Adrenal gland (tissue), 9 donors: ENCODE measurements at regions not wholly inside any gene's neighbourhood (a gene's known extent, or its start where the extent isn't known, plus 50 kb on each side); places are given as distances from the start of the nearest gene placed in this dataset.

Source experiments
- DNase-seq, 7 donors: peaks; one replicate each; pipeline ENCODE4 v3.0.0-alpha.2; 2019 to 2020
- H3K27ac ChIP-seq, 5 donors: fragments of 200-600 bp; sonication (generic) in 4 of 5; 1 replicate in 3 of 5; 2 replicates in 2 of 5; pipeline versions ENCODE4 v1.5.1 to v1.8.0; 2016 to 2020; ENCODE audit warnings: mild to moderate bottlenecking in 1 of 5
- H3K27me3 ChIP-seq: fragments of 200-600 bp; 2 replicates; pipeline ENCODE4 v1.8.0; 2021
- H3K36me3 ChIP-seq, 2 donors: fragments of 200-600 bp; replicated peaks in 1 of 2; 1 replicate in 1 of 2; 2 replicates in 1 of 2; pipeline versions ENCODE4 v1.5.1 to v1.8.0; 2018 to 2022
- H3K4me1 ChIP-seq, 2 donors: fragments of 200-600 bp; replicated peaks in 1 of 2; 1 replicate in 1 of 2; 2 replicates in 1 of 2; pipeline versions ENCODE4 v1.5.1 to v1.8.0; 2018 to 2021
- H3K4me3 ChIP-seq, 4 donors: fragments of 200-600 bp; sonication (generic) in 3 of 4; one replicate each; pipeline ENCODE4 v1.5.1; 2016 to 2018
- H3K9me3 ChIP-seq, 3 donors: fragments of 200-600 bp; sonication (generic) in 1 of 3; replicated peaks in 1 of 3; 1 replicate in 2 of 3; 2 replicates in 1 of 3; pipeline versions ENCODE4 v1.5.1 to v1.8.0; 2016 to 2021
- POLR2A ChIP-seq, 2 donors: fragments of 450-650 bp; IDR thresholded peaks; one replicate each; pipeline ENCODE4 v1.6.1; 2017; ENCODE audit warnings: antibody characterized with exemption in 2 of 2, mild to moderate bottlenecking in 2 of 2, moderate library complexity in 1 of 2
- WGBS, 4 donors: extraction: QIAGEN DNeasy Blood & Tissue Kit in 2 of 4; methylation state at CpG; one replicate each; pipeline versions ENCODE4 v1.1.5 to v1.1.7; 2013 to 2017; 5-methylcytosine and 5-hydroxymethylcytosine counted together
- intact Hi-C, 2 donors: fragments of 100-400 bp; cut with DNase I; formaldehyde crosslinking; loops; one replicate each; pipeline versions ENCODE4 v1.14.1 to v1.15.0; 2022 to 2023
- TF ChIP-seq, protein P1 (sequence below), 6 experiments: fragments of 450-650 bp in 4 of 6; fragments of 200-600 bp in 2 of 6; sonication (generic) in 1 of 6; IDR thresholded peaks; 1 replicate in 5 of 6; 2 replicates in 1 of 6; pipeline versions ENCODE4 v1.5.1 to v1.8.0; 2016 to 2021; ENCODE audit warnings: antibody characterized with exemption in 6 of 6, mild to moderate bottlenecking in 2 of 6, moderate library complexity in 1 of 6
- donor health status: healthy with polysubstance abuse.
- donor health status: Bipolar disorder and iron deficiency.
- donor health status: DM: yes; HTN: yes; CAD: no.
- donor health status: DM: no; HTN: no; CAD: no.
- donor health status: DM: no; HTN: no; CAD: no.

DNA sequence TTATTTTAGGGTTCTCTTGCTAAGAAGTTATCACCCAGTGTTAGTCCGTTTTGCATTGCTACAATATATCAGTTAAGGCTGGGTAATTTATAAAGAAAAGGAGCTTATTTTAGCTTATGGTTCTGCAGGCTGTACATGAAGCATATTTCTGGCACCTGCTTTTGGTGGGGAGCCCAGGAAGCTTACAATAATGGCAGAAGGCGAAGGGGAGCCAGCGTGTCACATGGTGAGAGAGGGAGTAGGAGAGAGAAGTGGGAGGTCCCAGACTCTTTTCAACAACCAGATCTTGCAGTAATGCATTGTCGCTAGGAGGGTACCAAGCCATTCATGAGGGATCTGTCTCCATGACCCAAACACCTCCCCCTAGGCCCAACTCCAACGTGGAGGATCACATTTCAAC is 688.8 kb upstream of the PIK3C3 start:
- intact Hi-C loops = no loop called here
- WGBS, 4 donors = 50 to 72% (median 67%) methylated on average over 5 of the region's 5 CpGs
- TF ChIP-seq, protein P1, sequence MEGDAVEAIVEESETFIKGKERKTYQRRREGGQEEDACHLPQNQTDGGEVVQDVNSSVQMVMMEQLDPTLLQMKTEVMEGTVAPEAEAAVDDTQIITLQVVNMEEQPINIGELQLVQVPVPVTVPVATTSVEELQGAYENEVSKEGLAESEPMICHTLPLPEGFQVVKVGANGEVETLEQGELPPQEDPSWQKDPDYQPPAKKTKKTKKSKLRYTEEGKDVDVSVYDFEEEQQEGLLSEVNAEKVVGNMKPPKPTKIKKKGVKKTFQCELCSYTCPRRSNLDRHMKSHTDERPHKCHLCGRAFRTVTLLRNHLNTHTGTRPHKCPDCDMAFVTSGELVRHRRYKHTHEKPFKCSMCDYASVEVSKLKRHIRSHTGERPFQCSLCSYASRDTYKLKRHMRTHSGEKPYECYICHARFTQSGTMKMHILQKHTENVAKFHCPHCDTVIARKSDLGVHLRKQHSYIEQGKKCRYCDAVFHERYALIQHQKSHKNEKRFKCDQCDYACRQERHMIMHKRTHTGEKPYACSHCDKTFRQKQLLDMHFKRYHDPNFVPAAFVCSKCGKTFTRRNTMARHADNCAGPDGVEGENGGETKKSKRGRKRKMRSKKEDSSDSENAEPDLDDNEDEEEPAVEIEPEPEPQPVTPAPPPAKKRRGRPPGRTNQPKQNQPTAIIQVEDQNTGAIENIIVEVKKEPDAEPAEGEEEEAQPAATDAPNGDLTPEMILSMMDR (IDR thresholded peaks at IDR 0.05) = no peak
- no peak for TF ChIP-seq POLR2A (IDR thresholded peaks at IDR 0.05)
- no peak for DNase-seq
- Histone ChIP-seq H3K27ac (no peak overlapping the region), H3K27me3 (no peaks in the 10 kb centered on the region), H3K4me1 (no peaks in the 10 kb centered on the region), H3K4me3 (no peak overlapping the region), H3K36me3 (no peaks in the 10 kb centered on the region), H3K9me3 (no peaks in the 10 kb centered on the region)

DNA sequence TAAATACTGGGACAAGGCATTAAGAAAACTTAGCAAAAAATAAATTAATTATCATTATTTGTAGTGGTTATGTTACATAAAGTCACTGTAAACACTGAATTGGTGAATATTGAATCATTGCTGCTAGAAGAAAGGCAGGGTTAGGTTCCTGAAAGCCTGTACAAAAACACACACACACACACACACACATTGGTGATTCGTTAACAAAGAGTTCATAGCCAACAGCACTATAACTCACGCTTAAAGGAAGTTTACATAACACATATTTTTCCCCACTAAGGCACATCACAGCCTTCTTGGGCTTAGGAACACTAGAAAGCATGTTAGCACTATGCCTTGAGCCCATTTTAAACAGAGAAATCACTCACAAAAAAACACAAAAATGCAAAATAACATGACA is 690.0 kb upstream of the PIK3C3 start:
- H3K27ac ChIP-seq = no peak overlapping the region
- no peaks in the 10 kb centered on the region for H3K27me3 ChIP-seq
- WGBS, 4 donors = 32 to 51% (median 41%) methylated on average over 2 of the region's 2 CpGs
- H3K9me3 ChIP-seq = no peaks in the 10 kb centered on the region
- no peak for DNase-seq
- intact Hi-C loops = no loop called here
- no peak overlapping the region for H3K4me3 ChIP-seq
- no peaks in the 10 kb centered on the region for H3K4me1 ChIP-seq
- TF ChIP-seq POLR2A (IDR thresholded peaks at IDR 0.05) = no peak
- TF ChIP-seq, protein P1 (IDR thresholded peaks at IDR 0.05) = no peak
- no peaks in the 10 kb centered on the region for H3K36me3 ChIP-seq

DNA sequence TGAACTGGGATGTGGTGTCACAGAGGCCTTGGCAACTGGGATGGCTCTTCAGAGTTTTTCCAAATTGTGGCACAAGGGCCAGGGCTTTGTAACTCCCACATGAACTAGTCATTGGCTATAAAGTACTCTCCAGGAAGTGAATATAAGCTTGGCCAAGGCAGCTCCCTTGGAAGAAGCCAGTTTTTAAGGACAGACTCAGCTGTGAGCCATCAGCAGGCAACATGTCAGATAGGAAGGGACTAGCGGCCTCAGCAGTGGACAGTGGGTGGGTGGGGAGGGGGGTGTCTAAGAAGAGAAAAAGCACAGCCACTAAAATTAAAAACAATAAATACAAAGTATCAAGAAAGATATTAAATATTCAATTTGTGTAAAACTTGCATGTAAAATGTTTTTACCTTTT is 691.1 kb upstream of the PIK3C3 start:
- intact Hi-C loops = no loop called here
- Histone ChIP-seq H3K36me3 (no peaks in the 10 kb centered on the region), H3K9me3 (no peaks in the 10 kb centered on the region), H3K27me3 (no peaks in the 10 kb centered on the region), H3K27ac (no peak overlapping the region), H3K4me1 (no peaks in the 10 kb centered on the region), H3K4me3 (no peak overlapping the region)
- no peak for TF ChIP-seq POLR2A (IDR thresholded peaks at IDR 0.05)
- TF ChIP-seq, protein P1 (IDR thresholded peaks at IDR 0.05) = no peak
- WGBS, 4 donors = 48 to 67% (median 62%) methylated on average over 1 of the region's 1 CpG
- DNase-seq = no peak

DNA sequence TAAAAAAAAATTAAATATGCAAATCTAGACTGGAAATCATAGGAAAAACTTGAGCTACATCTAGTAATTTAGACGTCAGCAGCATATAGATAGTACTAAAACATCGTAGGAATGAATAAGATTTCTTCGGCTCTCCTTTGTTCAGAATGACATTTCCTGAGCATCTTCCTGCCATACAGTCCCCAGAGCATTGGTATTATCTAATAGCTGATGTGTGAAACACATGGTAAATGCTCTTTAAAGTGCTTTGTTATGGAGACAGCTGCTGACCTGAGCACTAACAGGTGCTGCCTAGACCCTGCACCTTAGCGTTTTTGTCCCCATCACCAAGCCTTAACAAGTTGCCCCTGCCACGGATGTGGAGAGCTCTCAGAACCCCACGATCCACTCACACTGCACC is 692.3 kb upstream of the PIK3C3 start:
- H3K36me3 ChIP-seq = no peaks in the 10 kb centered on the region
- no peaks in the 10 kb centered on the region for H3K9me3 ChIP-seq
- no peaks in the 10 kb centered on the region for H3K4me1 ChIP-seq
- no peak for TF ChIP-seq POLR2A (IDR thresholded peaks at IDR 0.05)
- TF ChIP-seq, protein P1 (IDR thresholded peaks at IDR 0.05) = no peak
- no peak overlapping the region for H3K27ac ChIP-seq
- no peak for DNase-seq
- H3K4me3 ChIP-seq = no peak overlapping the region
- intact Hi-C loops = no loop called here
- no peaks in the 10 kb centered on the region for H3K27me3 ChIP-seq
- 70 to 76% (median 73%) methylated on average over 6 of the region's 6 CpGs for WGBS, 4 donors
